Ishikawa (cell line): ENCODE measurements at regions not wholly inside any gene's neighbourhood (a gene's known extent, or its start where the extent isn't known, plus 50 kb on each side); places are given as distances from the start of the nearest gene placed in this dataset.

Experiments
- CEBPB ChIP-seq: IDR thresholded peaks from 2 replicates; pipeline ENCODE4 v1.6.1; 2012
- EGR1 ChIP-seq: IDR thresholded peaks from 2 replicates; pipeline ENCODE4 v1.6.1; 2012
- EP300 ChIP-seq: IDR thresholded peaks from 2 replicates; pipeline ENCODE4 v1.6.1; 2012; ENCODE audit warnings: borderline replicate concordance
- MAX ChIP-seq: IDR thresholded peaks from 2 replicates; pipeline ENCODE4 v1.6.1; 2012
- RAD21 ChIP-seq: IDR thresholded peaks from 2 replicates; pipeline ENCODE4 v1.6.1; 2012; ENCODE audit warnings: low read depth
- REST ChIP-seq: IDR thresholded peaks from 2 replicates; pipeline ENCODE4 v1.6.1; 2012; ENCODE audit warnings: low read depth, mild to moderate bottlenecking
- TCF12 ChIP-seq: IDR thresholded peaks from 2 replicates; pipeline ENCODE4 v1.6.1; 2012; ENCODE audit warnings: low read depth
- TEAD4 ChIP-seq: IDR thresholded peaks from 2 replicates; pipeline ENCODE4 v1.6.1; 2012
- USF1 ChIP-seq: IDR thresholded peaks from 2 replicates; pipeline ENCODE4 v1.6.1; 2012
- YY1 ChIP-seq: IDR thresholded peaks from 2 replicates; pipeline ENCODE4 v1.6.1; 2012; ENCODE audit warnings: low read depth

- TF ChIP-seq EP300 (no peak), TCF12 (no peak), EGR1 (no peak), REST (no peak), YY1 (no peak), MAX (no peak), USF1 (no peak), CEBPB (no peak), TEAD4 (no peak), RAD21 (no peak)
Measured at GRCh38 chr9:107862881-107863280, 373.3 kb upstream of the KLF4 start.
